Ovary (tissue), 3 donors: ENCODE measurements at regions not wholly inside any gene's neighbourhood (a gene's known extent, or its start where the extent isn't known, plus 50 kb on each side); places are given as distances from the start of the nearest gene placed in this dataset.

Experiments used
- CTCF ChIP-seq, 3 donors: fragments of 450-650 bp in 2 of 3; fragments of 200-600 bp in 1 of 3; IDR thresholded peaks; one replicate each; pipeline versions ENCODE4 v1.5.1 to v1.8.0; 2016 to 2022; ENCODE audit warnings: antibody characterized with exemption in 3 of 3, mild to moderate bottlenecking in 1 of 3
- EP300 ChIP-seq: sonication (generic); formaldehyde crosslinking; IDR thresholded peaks from one replicate; pipeline ENCODE4 v1.6.1; 2017; ENCODE audit warnings: antibody characterized with exemption
- POLR2A ChIP-seq: fragments of 450-650 bp; IDR thresholded peaks from one replicate; pipeline ENCODE4 v1.6.1; 2017; ENCODE audit warnings: antibody characterized with exemption, mild to moderate bottlenecking, moderate library complexity
- donor health status: DM: no; HTN: no; CAD: no.

GRCh38 chr3:170776887-170777563 is 93.0 kb downstream of the RPL22L1 start:
- no peak for TF ChIP-seq CTCF (IDR thresholded peaks at IDR 0.05)
- no peak for TF ChIP-seq EP300
- no peak for TF ChIP-seq POLR2A
